HepG2 (cell line): ENCODE measurements at regions not wholly inside any gene's neighbourhood (a gene's known extent, or its start where the extent isn't known, plus 50 kb on each side); places are given as distances from the start of the nearest gene placed in this dataset.

ENCODE experiments used
- BCL6 ChIP-seq: IDR thresholded peaks from 2 replicates; pipeline ENCODE4 v1.6.1; 2016; ENCODE audit warnings: missing genetic modification reagents, missing compliant biosample characterization
- FOXO1 ChIP-seq: sonication (generic); formaldehyde crosslinking; IDR thresholded peaks from 2 replicates; pipeline ENCODE4 v1.4.0; 2020; ENCODE audit warnings: missing genetic modification reagents
- GATAD2A ChIP-seq: IDR thresholded peaks from 2 replicates; pipeline ENCODE4 v1.6.1; 2016
- GFI1 ChIP-seq: sonication (generic); formaldehyde crosslinking; IDR thresholded peaks from 2 replicates; pipeline ENCODE4 v1.5.0; 2020; ENCODE audit warnings: missing genetic modification reagents, mild to moderate bottlenecking, borderline replicate concordance
- HMGA1 ChIP-seq: sonication (generic); formaldehyde crosslinking; conservative IDR thresholded peaks from 2 replicates; pipeline ENCODE4 v1.4.0; 2020; ENCODE audit warnings: missing genetic modification reagents
- KMT2B ChIP-seq: IDR thresholded peaks from 2 replicates; pipeline ENCODE4 v1.6.1; 2016; ENCODE audit warnings: missing genetic modification reagents, missing compliant biosample characterization
- ZBTB20 ChIP-seq: sonication (generic); formaldehyde crosslinking; IDR thresholded peaks from 2 replicates; pipeline ENCODE4 v1.8.1; 2023; ENCODE audit warnings: missing genetic modification reagents, low read depth, mild to moderate bottlenecking, borderline replicate concordance
- ZFP36L2 ChIP-seq: sonication (generic); formaldehyde crosslinking; IDR thresholded peaks from 2 replicates; pipeline ENCODE4 v1.4.0; 2020; ENCODE audit warnings: missing genetic modification reagents
- ZMYM2 ChIP-seq: sonication (generic); formaldehyde crosslinking; IDR thresholded peaks from 2 replicates; pipeline ENCODE4 v1.8.0; 2022; ENCODE audit warnings: mild to moderate bottlenecking, missing genetic modification reagents
- ZNF263 ChIP-seq: sonication (generic); formaldehyde crosslinking; IDR thresholded peaks from 2 replicates; pipeline ENCODE4 v1.4.0; 2020; ENCODE audit warnings: missing genetic modification reagents
- ZNF331 ChIP-seq: sonication (generic); formaldehyde crosslinking; IDR thresholded peaks from 2 replicates; pipeline ENCODE4 v1.4.0; 2020; ENCODE audit warnings: missing genetic modification reagents
- ZNF33A ChIP-seq: sonication (generic); formaldehyde crosslinking; IDR thresholded peaks from 2 replicates; pipeline ENCODE4 v1.5.1; 2020; ENCODE audit warnings: missing genetic modification reagents, mild to moderate bottlenecking, moderate library complexity, borderline replicate concordance
- ZNF629 ChIP-seq: sonication (generic); formaldehyde crosslinking; conservative IDR thresholded peaks from 2 replicates; pipeline ENCODE4 v1.5.0; 2020; ENCODE audit warnings: missing genetic modification reagents
- ZNF782 ChIP-seq: sonication (generic); formaldehyde crosslinking; IDR thresholded peaks from 2 replicates; pipeline ENCODE4 v1.4.0; 2020; ENCODE audit warnings: missing genetic modification reagents, mild to moderate bottlenecking, borderline replicate concordance
- TF ChIP-seq, protein P1 (sequence below): sonication (generic); formaldehyde crosslinking; IDR thresholded peaks from 2 replicates; pipeline ENCODE4 v1.9.0; 2021; ENCODE audit warnings: mild to moderate bottlenecking, missing genetic modification reagents
- TF ChIP-seq, protein P2 (sequence below): IDR thresholded peaks from 2 replicates; pipeline ENCODE4 v1.4.0; 2020; ENCODE audit warnings: mild to moderate bottlenecking, missing genetic modification reagents
- TF ChIP-seq, protein P3 (sequence below): sonication (generic); formaldehyde crosslinking; conservative IDR thresholded peaks from 2 replicates; pipeline ENCODE4 v1.8.0; 2022; ENCODE audit warnings: low read depth, missing genetic modification reagents
- TF ChIP-seq, protein P4 (sequence below): sonication (generic); formaldehyde crosslinking; conservative IDR thresholded peaks from 2 replicates; pipeline ENCODE4 v1.4.0; 2020; ENCODE audit warnings: missing genetic modification reagents

DNA sequence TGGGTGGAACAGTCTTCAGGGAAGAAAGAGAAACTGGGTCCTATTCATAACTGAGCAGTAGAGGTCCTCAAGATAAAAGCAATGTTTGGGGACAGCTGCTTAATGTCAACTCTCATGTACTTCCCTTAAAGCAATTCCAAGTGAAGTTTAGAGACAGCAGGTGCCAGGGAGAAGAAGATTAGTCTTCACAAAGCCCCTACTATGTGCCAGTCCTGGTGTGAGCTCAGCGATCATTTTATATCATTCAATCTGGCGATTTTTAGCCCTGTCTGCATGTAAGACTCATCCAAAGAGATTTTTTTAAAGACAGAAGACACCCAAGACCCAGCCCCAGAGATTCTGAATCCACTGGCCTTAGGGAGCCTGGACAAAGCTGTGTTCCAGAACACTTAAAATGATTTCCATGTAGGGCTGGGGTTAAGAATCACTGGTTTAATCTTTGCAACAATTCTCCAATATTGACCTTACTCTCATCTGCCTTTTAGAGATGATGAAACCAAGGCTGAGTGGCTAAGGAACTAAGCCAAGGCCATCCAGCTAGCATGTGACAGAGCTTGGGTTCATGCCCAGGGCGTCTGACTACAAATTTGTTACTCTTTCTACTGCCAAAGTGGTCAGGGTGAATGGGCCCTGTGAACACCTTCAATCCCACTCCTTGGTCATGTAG is 404.5 kb upstream of the TBX3 start (continued):
- TF ChIP-seq, protein P1, sequence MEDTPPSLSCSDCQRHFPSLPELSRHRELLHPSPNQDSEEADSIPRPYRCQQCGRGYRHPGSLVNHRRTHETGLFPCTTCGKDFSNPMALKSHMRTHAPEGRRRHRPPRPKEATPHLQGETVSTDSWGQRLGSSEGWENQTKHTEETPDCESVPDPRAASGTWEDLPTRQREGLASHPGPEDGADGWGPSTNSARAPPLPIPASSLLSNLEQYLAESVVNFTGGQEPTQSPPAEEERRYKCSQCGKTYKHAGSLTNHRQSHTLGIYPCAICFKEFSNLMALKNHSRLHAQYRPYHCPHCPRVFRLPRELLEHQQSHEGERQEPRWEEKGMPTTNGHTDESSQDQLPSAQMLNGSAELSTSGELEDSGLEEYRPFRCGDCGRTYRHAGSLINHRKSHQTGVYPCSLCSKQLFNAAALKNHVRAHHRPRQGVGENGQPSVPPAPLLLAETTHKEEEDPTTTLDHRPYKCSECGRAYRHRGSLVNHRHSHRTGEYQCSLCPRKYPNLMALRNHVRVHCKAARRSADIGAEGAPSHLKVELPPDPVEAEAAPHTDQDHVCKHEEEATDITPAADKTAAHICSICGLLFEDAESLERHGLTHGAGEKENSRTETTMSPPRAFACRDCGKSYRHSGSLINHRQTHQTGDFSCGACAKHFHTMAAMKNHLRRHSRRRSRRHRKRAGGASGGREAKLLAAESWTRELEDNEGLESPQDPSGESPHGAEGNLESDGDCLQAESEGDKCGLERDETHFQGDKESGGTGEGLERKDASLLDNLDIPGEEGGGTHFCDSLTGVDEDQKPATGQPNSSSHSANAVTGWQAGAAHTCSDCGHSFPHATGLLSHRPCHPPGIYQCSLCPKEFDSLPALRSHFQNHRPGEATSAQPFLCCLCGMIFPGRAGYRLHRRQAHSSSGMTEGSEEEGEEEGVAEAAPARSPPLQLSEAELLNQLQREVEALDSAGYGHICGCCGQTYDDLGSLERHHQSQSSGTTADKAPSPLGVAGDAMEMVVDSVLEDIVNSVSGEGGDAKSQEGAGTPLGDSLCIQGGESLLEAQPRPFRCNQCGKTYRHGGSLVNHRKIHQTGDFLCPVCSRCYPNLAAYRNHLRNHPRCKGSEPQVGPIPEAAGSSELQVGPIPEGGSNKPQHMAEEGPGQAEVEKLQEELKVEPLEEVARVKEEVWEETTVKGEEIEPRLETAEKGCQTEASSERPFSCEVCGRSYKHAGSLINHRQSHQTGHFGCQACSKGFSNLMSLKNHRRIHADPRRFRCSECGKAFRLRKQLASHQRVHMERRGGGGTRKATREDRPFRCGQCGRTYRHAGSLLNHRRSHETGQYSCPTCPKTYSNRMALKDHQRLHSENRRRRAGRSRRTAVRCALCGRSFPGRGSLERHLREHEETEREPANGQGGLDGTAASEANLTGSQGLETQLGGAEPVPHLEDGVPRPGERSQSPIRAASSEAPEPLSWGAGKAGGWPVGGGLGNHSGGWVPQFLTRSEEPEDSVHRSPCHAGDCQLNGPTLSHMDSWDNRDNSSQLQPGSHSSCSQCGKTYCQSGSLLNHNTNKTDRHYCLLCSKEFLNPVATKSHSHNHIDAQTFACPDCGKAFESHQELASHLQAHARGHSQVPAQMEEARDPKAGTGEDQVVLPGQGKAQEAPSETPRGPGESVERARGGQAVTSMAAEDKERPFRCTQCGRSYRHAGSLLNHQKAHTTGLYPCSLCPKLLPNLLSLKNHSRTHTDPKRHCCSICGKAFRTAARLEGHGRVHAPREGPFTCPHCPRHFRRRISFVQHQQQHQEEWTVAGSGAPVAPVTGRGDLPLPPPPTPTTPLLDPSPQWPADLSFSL, result no peak
- TF ChIP-seq ZBTB20 (no peak), FOXO1 (CRISPR knock-in tag) (peak; percentile 24; the same call in 1 of the 2 replicates), BCL6 (CRISPR knock-in tag) (peak; percentile 75), GATAD2A (CRISPR knock-in tag) (peak; percentile 85), ZNF263 (no peak), ZFP36L2 (CRISPR knock-in tag) (no peak), ZNF782 (no peak), ZNF331 (peak; percentile 48; the same call in 1 of the 2 replicates), ZNF33A (CRISPR knock-in tag) (0 out of 2 replicates have a peak, but pooled peaks have one; percentile 17), GFI1 (CRISPR knock-in tag) (no peak), HMGA1 (CRISPR knock-in tag) (no peak), ZNF629 (CRISPR knock-in tag) (no peak), KMT2B (no peak), ZMYM2 (CRISPR knock-in tag) (no peak)
- TF ChIP-seq, protein P2, sequence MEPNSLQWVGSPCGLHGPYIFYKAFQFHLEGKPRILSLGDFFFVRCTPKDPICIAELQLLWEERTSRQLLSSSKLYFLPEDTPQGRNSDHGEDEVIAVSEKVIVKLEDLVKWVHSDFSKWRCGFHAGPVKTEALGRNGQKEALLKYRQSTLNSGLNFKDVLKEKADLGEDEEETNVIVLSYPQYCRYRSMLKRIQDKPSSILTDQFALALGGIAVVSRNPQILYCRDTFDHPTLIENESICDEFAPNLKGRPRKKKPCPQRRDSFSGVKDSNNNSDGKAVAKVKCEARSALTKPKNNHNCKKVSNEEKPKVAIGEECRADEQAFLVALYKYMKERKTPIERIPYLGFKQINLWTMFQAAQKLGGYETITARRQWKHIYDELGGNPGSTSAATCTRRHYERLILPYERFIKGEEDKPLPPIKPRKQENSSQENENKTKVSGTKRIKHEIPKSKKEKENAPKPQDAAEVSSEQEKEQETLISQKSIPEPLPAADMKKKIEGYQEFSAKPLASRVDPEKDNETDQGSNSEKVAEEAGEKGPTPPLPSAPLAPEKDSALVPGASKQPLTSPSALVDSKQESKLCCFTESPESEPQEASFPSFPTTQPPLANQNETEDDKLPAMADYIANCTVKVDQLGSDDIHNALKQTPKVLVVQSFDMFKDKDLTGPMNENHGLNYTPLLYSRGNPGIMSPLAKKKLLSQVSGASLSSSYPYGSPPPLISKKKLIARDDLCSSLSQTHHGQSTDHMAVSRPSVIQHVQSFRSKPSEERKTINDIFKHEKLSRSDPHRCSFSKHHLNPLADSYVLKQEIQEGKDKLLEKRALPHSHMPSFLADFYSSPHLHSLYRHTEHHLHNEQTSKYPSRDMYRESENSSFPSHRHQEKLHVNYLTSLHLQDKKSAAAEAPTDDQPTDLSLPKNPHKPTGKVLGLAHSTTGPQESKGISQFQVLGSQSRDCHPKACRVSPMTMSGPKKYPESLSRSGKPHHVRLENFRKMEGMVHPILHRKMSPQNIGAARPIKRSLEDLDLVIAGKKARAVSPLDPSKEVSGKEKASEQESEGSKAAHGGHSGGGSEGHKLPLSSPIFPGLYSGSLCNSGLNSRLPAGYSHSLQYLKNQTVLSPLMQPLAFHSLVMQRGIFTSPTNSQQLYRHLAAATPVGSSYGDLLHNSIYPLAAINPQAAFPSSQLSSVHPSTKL (CRISPR knock-in tag), result peak; percentile 88
- TF ChIP-seq, protein P3, sequence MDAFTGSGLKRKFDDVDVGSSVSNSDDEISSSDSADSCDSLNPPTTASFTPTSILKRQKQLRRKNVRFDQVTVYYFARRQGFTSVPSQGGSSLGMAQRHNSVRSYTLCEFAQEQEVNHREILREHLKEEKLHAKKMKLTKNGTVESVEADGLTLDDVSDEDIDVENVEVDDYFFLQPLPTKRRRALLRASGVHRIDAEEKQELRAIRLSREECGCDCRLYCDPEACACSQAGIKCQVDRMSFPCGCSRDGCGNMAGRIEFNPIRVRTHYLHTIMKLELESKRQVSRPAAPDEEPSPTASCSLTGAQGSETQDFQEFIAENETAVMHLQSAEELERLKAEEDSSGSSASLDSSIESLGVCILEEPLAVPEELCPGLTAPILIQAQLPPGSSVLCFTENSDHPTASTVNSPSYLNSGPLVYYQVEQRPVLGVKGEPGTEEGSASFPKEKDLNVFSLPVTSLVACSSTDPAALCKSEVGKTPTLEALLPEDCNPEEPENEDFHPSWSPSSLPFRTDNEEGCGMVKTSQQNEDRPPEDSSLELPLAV, result no peak
- TF ChIP-seq, protein P4, sequence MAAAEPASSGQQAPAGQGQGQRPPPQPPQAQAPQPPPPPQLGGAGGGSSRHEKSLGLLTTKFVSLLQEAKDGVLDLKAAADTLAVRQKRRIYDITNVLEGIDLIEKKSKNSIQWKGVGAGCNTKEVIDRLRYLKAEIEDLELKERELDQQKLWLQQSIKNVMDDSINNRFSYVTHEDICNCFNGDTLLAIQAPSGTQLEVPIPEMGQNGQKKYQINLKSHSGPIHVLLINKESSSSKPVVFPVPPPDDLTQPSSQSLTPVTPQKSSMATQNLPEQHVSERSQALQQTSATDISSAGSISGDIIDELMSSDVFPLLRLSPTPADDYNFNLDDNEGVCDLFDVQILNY (CRISPR knock-in tag), result no peak
